ENCODE measurements at regions not wholly inside any gene's neighbourhood (a gene's known extent, or its start where the extent isn't known, plus 50 kb on each side); places are given as distances from the start of the nearest gene placed in this dataset.

DNA sequence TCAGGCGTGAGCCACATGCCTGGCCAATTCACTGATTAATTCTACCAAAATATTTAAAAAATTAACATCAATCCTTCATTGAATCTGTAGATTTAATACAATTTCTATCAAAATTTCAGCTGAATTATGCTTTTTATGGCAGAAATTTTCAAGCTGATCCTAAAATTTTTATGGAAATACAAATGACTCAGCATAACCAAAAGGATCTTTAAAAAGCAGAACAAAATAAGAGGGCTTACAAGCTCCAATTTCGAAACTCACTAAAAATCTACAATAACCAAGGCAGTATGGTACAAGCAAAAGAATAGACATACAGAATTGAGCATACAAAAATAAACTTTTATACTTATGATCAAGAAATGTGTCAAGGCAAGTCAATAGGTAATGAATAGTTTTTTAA lies 180.4 kb upstream of the CTNNB1 start:
- no peak overlapping the region for H3K9ac ChIP-seq (ENCODE audit: extremely low read depth, insufficient read length, low read length)
- H3K14ac ChIP-seq (ENCODE audit: insufficient read depth, low read length) = no peak overlapping the region
- H2BK12ac ChIP-seq (ENCODE audit: insufficient read length, low read depth, low read length) = no peak overlapping the region
- no peak overlapping the region for H2AFZ ChIP-seq (ENCODE audit: low read length)
- no peak overlapping the region for H2BK20ac ChIP-seq (ENCODE audit: low read depth, low read length, poor library complexity, severe bottlenecking)
- no peak overlapping the region for H3K27ac ChIP-seq (ENCODE audit: insufficient read length, low read depth, low read length)
- Mint-ChIP-seq H3K9me3 (no peaks in the 10 kb centered on the region), H3K4me3 (no peak overlapping the region), H3K36me3 (ENCODE audit: insufficient read depth in 1 of 3, low read depth in 3 of 3) (no peaks in the 10 kb centered on the region), H3K27ac (no peak overlapping the region), H3K27me3 (ENCODE audit: low read depth) (no peaks in the 10 kb centered on the region; the same call in 1 of the 2 replicates), H3K4me1 (peaks cover 0 to 2% of the 10 kb centered on the region in 2 experiments; a peak in 2 of 4 replicates)
- no peak overlapping the region for H3K4me2 ChIP-seq (ENCODE audit: insufficient read depth, insufficient read length, low read length)
- H4K8ac ChIP-seq (replicated peaks; ENCODE audit: insufficient read length, low read depth, low read length) = no peak overlapping the region
- no peak for DNase-seq
- H3K4ac ChIP-seq (ENCODE audit: low read depth, low read length) = no peak overlapping the region
- no peaks in the 10 kb centered on the region for H3K27me3 ChIP-seq (ENCODE audit: insufficient read depth, low read length)
- no peak overlapping the region for H3K56ac ChIP-seq (ENCODE audit: insufficient read length, low read depth, low read length)
- no peak overlapping the region for H4K91ac ChIP-seq (ENCODE audit: insufficient read length, low read depth, low read length)
- H2BK15ac ChIP-seq (ENCODE audit: low read depth, low read length) = no peak overlapping the region
- H3K4me1 ChIP-seq (ENCODE audit: insufficient read depth, low read length) = peaks cover 3% of the 10 kb centered on the region; the same call in 1 of the 2 replicates
- H3K79me2 ChIP-seq (ENCODE audit: insufficient read depth, low read length) = no peaks in the 10 kb centered on the region
- no peaks in the 10 kb centered on the region for H4K20me1 ChIP-seq (ENCODE audit: control insufficient read depth, insufficient read depth, insufficient read length)
- no peak overlapping the region for H3T11ph ChIP-seq (ENCODE audit: low read length)
- H4K5ac ChIP-seq (ENCODE audit: insufficient read length, low read depth, low read length) = no peak overlapping the region
- no peak for TF ChIP-seq CTCF (conservative IDR thresholded peaks at IDR 0.05)
- H3K23me2 ChIP-seq (ENCODE audit: insufficient read length, low read depth, low read length, poor library complexity, severe bottlenecking) = no peaks in the 10 kb centered on the region
- no peaks in the 10 kb centered on the region for H3K79me1 ChIP-seq (ENCODE audit: insufficient read depth, low read depth, low read length, poor library complexity, severe bottlenecking)
- no peak overlapping the region for H2BK5ac ChIP-seq (ENCODE audit: insufficient read length, low read length)
- WGBS (ENCODE audit: extremely low coverage, insufficient read length, low lambda C conversion rate) = no CpG with 5 or more reads among the region's 2 CpGs
- no peak overlapping the region for H3K18ac ChIP-seq (ENCODE audit: insufficient read length, low read depth, low read length)
- no peak overlapping the region for H2BK120ac ChIP-seq (ENCODE audit: low read depth, low read length, poor library complexity, severe bottlenecking)
- H3K23ac ChIP-seq (ENCODE audit: insufficient read length, low read depth, low read length) = no peak overlapping the region
- H3K9me3 ChIP-seq (ENCODE audit: control insufficient read depth, low read depth, low read length) = no peaks in the 10 kb centered on the region
- no peak overlapping the region for H2AK5ac ChIP-seq (ENCODE audit: insufficient read length, low read length)

All from H9 (cell line).